Panc1 (cell line): ENCODE measurements at regions not wholly inside any gene's neighbourhood (a gene's known extent, or its start where the extent isn't known, plus 50 kb on each side); places are given as distances from the start of the nearest gene placed in this dataset.

ENCODE experiments used
- CTCF ChIP-seq: fragments of 450-650 bp; IDR thresholded peaks from 2 replicates; pipeline ENCODE4 v1.5.1; 2017; ENCODE audit warnings: mild to moderate bottlenecking
- POLR2AphosphoS5 ChIP-seq: IDR thresholded peaks from 2 replicates; pipeline ENCODE4 v1.6.1; 2012; ENCODE audit warnings: mild to moderate bottlenecking, low read depth, low read length, moderate library complexity
- SIN3A ChIP-seq: IDR thresholded peaks from 2 replicates; pipeline ENCODE4 v1.6.1; 2012; ENCODE audit warnings: low read depth, mild to moderate bottlenecking, low read length, moderate library complexity, borderline replicate concordance; ENCODE audit not compliant: insufficient read depth

- TF ChIP-seq POLR2AphosphoS5 (no peak), CTCF (no peak), SIN3A (no peak)
These were observed 435.0 kb downstream of the NELL2 start for GRCh38 chr12:44441155-44441554.
